ENCODE measurements at regions not wholly inside any gene's neighbourhood (a gene's known extent, or its start where the extent isn't known, plus 50 kb on each side); places are given as distances from the start of the nearest gene placed in this dataset.
A peak's percentile ranks its signal among the peaks of the same experiment; 100 is the strongest.

- DNase-seq, result no peak
- intact Hi-C loops (cut with DNase I; ENCODE audit: low total_unique reads), result no loop called here
- no peak for TF ChIP-seq CTCF (IDR thresholded peaks at IDR 0.05)
Observed at GRCh38 chr2:4653991-4654390, 950.6 kb downstream of the DCDC2C start.

GRCh38 chr2:4656326-4656725 lies 953.0 kb downstream of the DCDC2C start:
- no peak overlapping the region for H3K27ac ChIP-seq
- DNase-seq, result no peak
- no peak for TF ChIP-seq CTCF (IDR thresholded peaks at IDR 0.05)
- no peaks in the 10 kb centered on the region for H3K9me3 ChIP-seq
- H3K4me1 ChIP-seq, result no peaks in the 10 kb centered on the region
- intact Hi-C loops (cut with DNase I; ENCODE audit: low total_unique reads), result no loop called here
- no peaks in the 10 kb centered on the region for H3K36me3 ChIP-seq
- H3K4me3 ChIP-seq, result no peak overlapping the region
- no peaks in the 10 kb centered on the region for H3K27me3 ChIP-seq

More at GRCh38 chr2:4653991-4654390, 950.6 kb downstream of the DCDC2C start:
- Histone ChIP-seq H3K27me3 (no peaks in the 10 kb centered on the region), H3K9me3 (no peaks in the 10 kb centered on the region), H3K27ac (no peak overlapping the region), H3K36me3 (no peaks in the 10 kb centered on the region), H3K4me3 (no peak overlapping the region), H3K4me1 (no peaks in the 10 kb centered on the region)

GRCh38 chr2:4662161-4662779 lies 958.9 kb downstream of the DCDC2C start:
- no peaks in the 10 kb centered on the region for H3K27me3 ChIP-seq
- no peak for TF ChIP-seq CTCF (IDR thresholded peaks at IDR 0.05)
- intact Hi-C loops (cut with DNase I; ENCODE audit: low total_unique reads), result no loop called here
- H3K9me3 ChIP-seq, result no peaks in the 10 kb centered on the region
- no peak overlapping the region for H3K4me3 ChIP-seq
- no peaks in the 10 kb centered on the region for H3K4me1 ChIP-seq
- H3K36me3 ChIP-seq, result no peaks in the 10 kb centered on the region
- no peak overlapping the region for H3K27ac ChIP-seq
- no peak for DNase-seq

GRCh38 chr2:4668381-4668780 lies 965.0 kb downstream of the DCDC2C start:
- Histone ChIP-seq H3K27me3 (no peaks in the 10 kb centered on the region), H3K36me3 (no peaks in the 10 kb centered on the region), H3K4me1 (no peaks in the 10 kb centered on the region), H3K27ac (no peak overlapping the region), H3K9me3 (no peaks in the 10 kb centered on the region), H3K4me3 (no peak overlapping the region)
- no peak for TF ChIP-seq CTCF (IDR thresholded peaks at IDR 0.05)
- intact Hi-C loops (cut with DNase I; ENCODE audit: low total_unique reads), result no loop called here
- DNase-seq, result no peak

GRCh38 chr2:4670331-4670730 lies 967.0 kb downstream of the DCDC2C start:
- intact Hi-C loops (cut with DNase I; ENCODE audit: low total_unique reads), result no loop called here
- no peak overlapping the region for H3K4me3 ChIP-seq
- no peaks in the 10 kb centered on the region for H3K36me3 ChIP-seq
- no peak for DNase-seq
- no peaks in the 10 kb centered on the region for H3K9me3 ChIP-seq
- no peak overlapping the region for H3K27ac ChIP-seq
- no peaks in the 10 kb centered on the region for H3K4me1 ChIP-seq
- H3K27me3 ChIP-seq, result no peaks in the 10 kb centered on the region
- no peak for TF ChIP-seq CTCF (IDR thresholded peaks at IDR 0.05)

GRCh38 chr2:4673025-4673489 lies 969.7 kb downstream of the DCDC2C start:
- Histone ChIP-seq H3K4me1 (no peaks in the 10 kb centered on the region), H3K36me3 (no peaks in the 10 kb centered on the region), H3K27ac (no peak overlapping the region), H3K4me3 (peak overlapping the region; percentile 8 to 16), H3K9me3 (no peaks in the 10 kb centered on the region), H3K27me3 (no peaks in the 10 kb centered on the region)
- DNase-seq, result no peak
- intact Hi-C loops (cut with DNase I; ENCODE audit: low total_unique reads), result no loop called here
- no peak for TF ChIP-seq CTCF (IDR thresholded peaks at IDR 0.05)
